Fibroblast of skin of right quadriceps (primary cell): ENCODE measurements at regions not wholly inside any gene's neighbourhood (a gene's known extent, or its start where the extent isn't known, plus 50 kb on each side); places are given as distances from the start of the nearest gene placed in this dataset.

Experiments used
- DNase-seq: peaks from one replicate; pipeline ENCODE4 v3.0.0-alpha.2; 2013

GRCh38 chr11:128188346-128189004, 398.9 kb downstream of the ETS1 start:
- DNase-seq, result peak; percentile 50

- DNase-seq, result peak; percentile 83
Measured at GRCh38 chr11:128187835-128188234, 399.5 kb downstream of the ETS1 start.

GRCh38 chr11:128187377-128187776, 400.0 kb downstream of the ETS1 start:
- DNase-seq, result peak; percentile 41

GRCh38 chr11:128184981-128185380, 402.4 kb downstream of the ETS1 start:
- no peak for DNase-seq

GRCh38 chr11:128182844-128183243, 404.5 kb downstream of the ETS1 start:
- no peak for DNase-seq

- DNase-seq, result no peak
Measured at GRCh38 chr11:128181984-128182383, 405.4 kb downstream of the ETS1 start.

GRCh38 chr11:128181088-128181480, 406.3 kb downstream of the ETS1 start:
- no peak for DNase-seq

- peak; percentile 92 for DNase-seq
Measured at GRCh38 chr11:128180441-128181087, 406.8 kb downstream of the ETS1 start.

- DNase-seq, result no peak
Measured at GRCh38 chr11:128179512-128179911, 407.8 kb downstream of the ETS1 start.

GRCh38 chr11:128179039-128179438, 408.3 kb downstream of the ETS1 start:
- peak; percentile 60 for DNase-seq

- DNase-seq, result peak; percentile 93
Measured at GRCh38 chr11:128174465-128175291, 412.7 kb downstream of the ETS1 start.

- peak; percentile 92 for DNase-seq
Measured at GRCh38 chr11:128172046-128172878, 415.1 kb downstream of the ETS1 start.

- DNase-seq, result no peak
Measured at GRCh38 chr11:128171506-128171905, 415.9 kb downstream of the ETS1 start.

GRCh38 chr11:128165572-128165971, 421.8 kb downstream of the ETS1 start:
- no peak for DNase-seq

GRCh38 chr11:128164080-128164741, 423.1 kb downstream of the ETS1 start:
- DNase-seq, result no peak

GRCh38 chr11:128161994-128162393, 425.4 kb downstream of the ETS1 start:
- no peak for DNase-seq

- no peak for DNase-seq
Measured at GRCh38 chr11:128161436-128161835, 425.9 kb downstream of the ETS1 start.

GRCh38 chr11:128158860-128159259, 428.5 kb downstream of the ETS1 start:
- no peak for DNase-seq

- DNase-seq, result peak; percentile 80
Measured at GRCh38 chr11:128157423-128158298, 429.7 kb downstream of the ETS1 start.

- DNase-seq, result no peak
Measured at GRCh38 chr11:128156486-128156885, 430.9 kb downstream of the ETS1 start.

- no peak for DNase-seq
Measured at GRCh38 chr11:128155590-128155989, 431.8 kb downstream of the ETS1 start.
